ENCODE measurements at regions not wholly inside any gene's neighbourhood (a gene's known extent, or its start where the extent isn't known, plus 50 kb on each side); places are given as distances from the start of the nearest gene placed in this dataset.

DNA sequence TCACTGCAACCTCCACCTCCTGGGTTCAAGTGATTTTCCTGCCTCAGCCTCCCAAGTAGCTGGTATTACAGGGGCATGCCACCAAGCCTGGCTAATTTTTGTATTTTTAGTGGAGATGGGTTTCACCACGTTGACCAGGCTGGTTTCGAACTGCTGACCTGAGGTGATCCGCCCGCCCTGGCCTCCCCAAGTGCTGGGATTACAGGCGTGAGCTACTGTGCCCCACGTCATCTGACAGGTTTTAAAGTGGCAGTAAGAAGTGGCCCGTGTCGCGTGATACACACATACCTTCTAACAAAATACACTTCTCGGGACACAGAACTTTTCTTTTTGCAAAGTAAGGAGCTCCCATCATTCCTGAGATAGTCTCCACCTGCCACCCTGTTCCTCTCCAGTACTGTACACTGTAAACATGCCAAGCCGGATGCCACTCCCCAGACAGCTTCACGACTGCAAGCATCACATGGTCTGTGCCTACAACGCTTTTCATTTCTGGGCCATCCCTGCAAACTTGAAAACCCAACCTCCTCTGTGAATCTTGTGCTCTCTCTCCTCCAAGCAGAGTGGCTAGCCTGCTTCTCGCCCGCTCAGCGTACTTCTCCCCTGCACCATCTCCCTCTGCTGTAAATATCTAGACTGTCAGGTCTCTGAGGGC is 256.3 kb upstream of the KLF14 start:
- peaks cover 98% of the 10 kb centered on the region for H3K79me2 ChIP-seq (ENCODE audit: control insufficient read depth, insufficient read depth, low read length)
- peak overlapping the region; percentile 16 for H3K4me2 ChIP-seq (replicated peaks; ENCODE audit: low read depth, low read length, poor library complexity, severe bottlenecking)
- no peak overlapping the region for H2AFZ ChIP-seq (ENCODE audit: insufficient read depth, low read depth, low read length, poor library complexity, severe bottlenecking)
- ATAC-seq (ENCODE audit: low read depth): no peak
- Mint-ChIP-seq H3K4me3 (no peak overlapping the region), H3K9me3 (ENCODE audit: insufficient read depth) (no peaks in the 10 kb centered on the region), H3K27ac (peak overlapping the region; percentile 2), H3K4me1 (peaks cover 76% of the 10 kb centered on the region), H3K27me3 (no peaks in the 10 kb centered on the region)
- 82% methylated on average over 13 of the region's 16 CpGs for WGBS (ENCODE audit: insufficient coverage)
- no peaks in the 10 kb centered on the region for H3K27me3 ChIP-seq (replicated peaks in 1 of 4; ENCODE audit: control extremely low read depth in 1 of 4, control insufficient read depth in 3 of 4, insufficient read depth in 4 of 4, low read length in 3 of 4)
- peak overlapping the region in 1 of 2 donors; percentile 24 for H3K27ac ChIP-seq (ENCODE audit: low read length in 2 of 2)
- CTCF ChIA-PET: interaction anchor here (0.5 to 1.1 kb wide), 4 partner anchors 11 to 94 kb away, joined by 3 to 4 read pairs (median 3); no protein-coding TSS in a partner anchor
- peaks cover 32 to 35% of the 10 kb centered on the region in 2 donors for H3K4me1 ChIP-seq (ENCODE audit: control insufficient read depth in 2 of 2, insufficient read depth in 2 of 2, low read length in 2 of 2)
- TF ChIP-seq EZH2 (IDR thresholded peaks at IDR 0.05; ENCODE audit: borderline replicate concordance, insufficient read depth, low read depth, low read length, poor library complexity, severe bottlenecking): no peak
- TF ChIP-seq, protein P1, sequence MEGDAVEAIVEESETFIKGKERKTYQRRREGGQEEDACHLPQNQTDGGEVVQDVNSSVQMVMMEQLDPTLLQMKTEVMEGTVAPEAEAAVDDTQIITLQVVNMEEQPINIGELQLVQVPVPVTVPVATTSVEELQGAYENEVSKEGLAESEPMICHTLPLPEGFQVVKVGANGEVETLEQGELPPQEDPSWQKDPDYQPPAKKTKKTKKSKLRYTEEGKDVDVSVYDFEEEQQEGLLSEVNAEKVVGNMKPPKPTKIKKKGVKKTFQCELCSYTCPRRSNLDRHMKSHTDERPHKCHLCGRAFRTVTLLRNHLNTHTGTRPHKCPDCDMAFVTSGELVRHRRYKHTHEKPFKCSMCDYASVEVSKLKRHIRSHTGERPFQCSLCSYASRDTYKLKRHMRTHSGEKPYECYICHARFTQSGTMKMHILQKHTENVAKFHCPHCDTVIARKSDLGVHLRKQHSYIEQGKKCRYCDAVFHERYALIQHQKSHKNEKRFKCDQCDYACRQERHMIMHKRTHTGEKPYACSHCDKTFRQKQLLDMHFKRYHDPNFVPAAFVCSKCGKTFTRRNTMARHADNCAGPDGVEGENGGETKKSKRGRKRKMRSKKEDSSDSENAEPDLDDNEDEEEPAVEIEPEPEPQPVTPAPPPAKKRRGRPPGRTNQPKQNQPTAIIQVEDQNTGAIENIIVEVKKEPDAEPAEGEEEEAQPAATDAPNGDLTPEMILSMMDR (IDR thresholded peaks at IDR 0.05): no peak
- peaks cover 0 to 20% of the 10 kb centered on the region in 2 experiments for H3K36me3 ChIP-seq (replicated peaks in 1 of 2; ENCODE audit: control extremely low read depth in 1 of 2, control insufficient read depth in 1 of 2, extremely low read depth in 1 of 2, insufficient read depth in 2 of 2, low read length in 1 of 2)
- H3K9ac ChIP-seq (ENCODE audit: low read length): no peak overlapping the region
- H4K20me1 ChIP-seq (ENCODE audit: control insufficient read depth, insufficient read depth, low read length, poor library complexity, severe bottlenecking): peaks cover 96% of the 10 kb centered on the region
- no peaks in the 10 kb centered on the region for H3K9me3 ChIP-seq (ENCODE audit: control extremely low read depth in 1 of 3, control insufficient read depth in 2 of 3, insufficient read depth in 1 of 3, low read length in 2 of 3)
- DNase-seq: no peak
- no peak overlapping the region for H3K4me3 ChIP-seq (ENCODE audit: control extremely low read depth in 1 of 5, extremely low read depth in 1 of 5, insufficient read depth in 1 of 5, low read depth in 2 of 5, low read length in 4 of 5)
- POLR2A ChIA-PET: no interaction called here
- intact Hi-C loops (cut with micrococcal nuclease): no loop called here

DNA sequence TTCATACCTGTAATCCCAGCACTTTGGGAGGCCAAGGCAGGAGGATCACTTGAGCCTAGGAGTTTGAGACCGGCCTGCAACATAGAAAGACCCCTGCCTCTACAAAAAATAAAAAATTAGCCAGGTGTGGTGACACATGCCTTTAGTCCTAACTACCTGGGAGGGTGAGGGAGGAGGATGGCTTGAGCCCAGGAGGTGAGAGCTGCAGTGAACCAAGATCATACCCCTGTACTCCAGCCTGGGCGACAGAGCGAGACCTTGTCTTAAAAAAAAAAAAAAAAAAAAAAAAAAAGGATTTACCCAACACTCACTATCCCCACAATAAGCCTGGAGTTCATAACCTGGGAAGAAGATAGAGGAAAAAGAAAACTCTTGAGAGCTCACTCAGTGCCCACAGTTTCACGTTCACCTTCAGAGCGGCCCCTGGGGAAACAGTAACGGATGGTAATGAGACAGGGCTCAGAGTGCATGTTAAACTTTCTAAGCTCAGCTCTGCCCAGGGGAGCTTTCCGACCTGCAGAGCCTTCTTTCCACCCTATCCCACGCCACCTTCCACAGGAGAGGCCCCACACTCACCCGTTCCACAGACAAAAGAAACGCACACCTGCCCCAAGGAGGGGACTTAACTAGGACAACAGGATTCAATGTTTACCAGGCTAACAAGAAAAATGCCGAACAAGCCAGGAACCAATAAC is 259.8 kb upstream of the KLF14 start:
- H3K4me2 ChIP-seq (replicated peaks; ENCODE audit: low read depth, low read length, poor library complexity, severe bottlenecking): peak overlapping the region; percentile 34
- H3K27ac ChIP-seq (ENCODE audit: low read length in 2 of 2): peak overlapping the region in 1 of 2 donors; percentile 59

More for the DNA sequence above, 259.8 kb upstream of the KLF14 start:
- H3K79me2 ChIP-seq (ENCODE audit: control insufficient read depth, insufficient read depth, low read length): peaks cover 98% of the 10 kb centered on the region
- Mint-ChIP-seq H3K4me3 (peak overlapping the region; percentile 21), H3K27ac (peak overlapping the region; percentile 38), H3K9me3 (ENCODE audit: insufficient read depth) (no peaks in the 10 kb centered on the region), H3K4me1 (peaks cover 74% of the 10 kb centered on the region), H3K27me3 (no peaks in the 10 kb centered on the region)
- WGBS (ENCODE audit: insufficient coverage): 73% methylated on average over 5 of the region's 11 CpGs
- no peak overlapping the region for H3K4me3 ChIP-seq (ENCODE audit: control extremely low read depth in 1 of 5, extremely low read depth in 1 of 5, insufficient read depth in 1 of 5, low read depth in 2 of 5, low read length in 4 of 5)
- DNase-seq: no peak
- POLR2A ChIA-PET: interaction anchor here (0.6 kb wide), 1 partner anchor 23 kb away, joined by 10 read pairs; no protein-coding TSS in a partner anchor
- H2AFZ ChIP-seq (ENCODE audit: insufficient read depth, low read depth, low read length, poor library complexity, severe bottlenecking): no peak overlapping the region
- ATAC-seq (ENCODE audit: low read depth): peak; percentile 63
- TF ChIP-seq, protein P1 (IDR thresholded peaks at IDR 0.05): no peak
- no peak for TF ChIP-seq EZH2 (IDR thresholded peaks at IDR 0.05; ENCODE audit: borderline replicate concordance, insufficient read depth, low read depth, low read length, poor library complexity, severe bottlenecking)
- CTCF ChIA-PET: interaction anchor here (0.6 to 2.0 kb wide), 5 partner anchors 11 to 46 kb away, joined by 3 to 7 read pairs (median 4); no protein-coding TSS in a partner anchor
- H4K20me1 ChIP-seq (ENCODE audit: control insufficient read depth, insufficient read depth, low read length, poor library complexity, severe bottlenecking): peaks cover 96% of the 10 kb centered on the region
- H3K27me3 ChIP-seq (replicated peaks in 1 of 4; ENCODE audit: control extremely low read depth in 1 of 4, control insufficient read depth in 3 of 4, insufficient read depth in 4 of 4, low read length in 3 of 4): no peaks in the 10 kb centered on the region
- intact Hi-C loops (cut with micrococcal nuclease): no loop called here
- peaks cover 54 to 55% of the 10 kb centered on the region in 2 donors for H3K4me1 ChIP-seq (ENCODE audit: control insufficient read depth in 2 of 2, insufficient read depth in 2 of 2, low read length in 2 of 2)
- peaks cover 3 to 21% of the 10 kb centered on the region in 2 experiments for H3K36me3 ChIP-seq (replicated peaks in 1 of 2; ENCODE audit: control extremely low read depth in 1 of 2, control insufficient read depth in 1 of 2, extremely low read depth in 1 of 2, insufficient read depth in 2 of 2, low read length in 1 of 2)
- no peaks in the 10 kb centered on the region for H3K9me3 ChIP-seq (ENCODE audit: control extremely low read depth in 1 of 3, control insufficient read depth in 2 of 3, insufficient read depth in 1 of 3, low read length in 2 of 3)
- no peak overlapping the region for H3K9ac ChIP-seq (ENCODE audit: low read length)

All from B cell (primary cell).